WTC11 (cell line): ENCODE measurements at regions not wholly inside any gene's neighbourhood (a gene's known extent, or its start where the extent isn't known, plus 50 kb on each side); places are given as distances from the start of the nearest gene placed in this dataset.

Experiments
- ATAC-seq: fragments of 200-7000 bp; cut with Tn5 transposase; 2 replicates; pipeline ENCODE4 v1.10.0; 2021; ENCODE audit warnings: mild to moderate bottlenecking, moderate library complexity
- CTCF ChIA-PET: fragments of 300-600 bp; sonication (Branson Sonifier 250); formaldehyde crosslinking; loops from one replicate; lab custom pipeline; 2021; ENCODE audit warnings: antibody characterized with exemption; lab: Charles Lee
- POLR2A ChIA-PET: fragments of 350-600 bp; sonication (Branson Sonifier 250); formaldehyde crosslinking; loops from one replicate; lab custom pipeline; 2021; ENCODE audit warnings: antibody characterized with exemption; lab: Charles Lee
- DNase-seq: peaks from one replicate; pipeline ENCODE4 v3.0.0; 2021; ENCODE audit warnings: low spot score
- H3K27ac Mint-ChIP-seq: 2 replicates; pipeline ENCODE4 v1.8.0; 2021; ENCODE audit warnings: mixed read lengths
- H3K27me3 Mint-ChIP-seq: 2 replicates; pipeline ENCODE4 v1.8.0; 2021; ENCODE audit warnings: low read depth, mild to moderate bottlenecking, moderate library complexity, mixed read lengths
- H3K36me3 Mint-ChIP-seq: 2 replicates; pipeline ENCODE4 v1.8.0; 2021; ENCODE audit warnings: mixed read lengths
- H3K4me1 Mint-ChIP-seq: 2 replicates; pipeline ENCODE4 v1.8.0; 2022; ENCODE audit warnings: mixed read lengths
- H3K4me3 Mint-ChIP-seq: 2 replicates; pipeline ENCODE4 v1.8.0; 2021; ENCODE audit warnings: mild to moderate bottlenecking, moderate library complexity, mixed read lengths
- H3K9me3 Mint-ChIP-seq: 2 replicates; pipeline ENCODE4 v1.8.0; 2021; ENCODE audit warnings: mixed read lengths
- ATF1 ChIP-seq: sonication (generic); formaldehyde crosslinking; IDR thresholded peaks from 2 replicates; pipeline ENCODE4 v1.8.1; 2023; ENCODE audit warnings: mild to moderate bottlenecking, moderate library complexity, missing genetic modification reagents
- E2F1 ChIP-seq: sonication (generic); formaldehyde crosslinking; IDR thresholded peaks from 2 replicates; pipeline ENCODE4 v1.8.0; 2022; ENCODE audit warnings: mild to moderate bottlenecking, missing genetic modification reagents
- ELF4 ChIP-seq: sonication (generic); formaldehyde crosslinking; IDR thresholded peaks from 2 replicates; pipeline ENCODE4 v1.8.1; 2022; ENCODE audit warnings: low read depth, mild to moderate bottlenecking, moderate library complexity, missing genetic modification reagents
- ESRRA ChIP-seq: sonication (generic); formaldehyde crosslinking; IDR thresholded peaks from 2 replicates; pipeline ENCODE4 v1.8.1; 2022; ENCODE audit warnings: mild to moderate bottlenecking, missing genetic modification reagents, borderline replicate concordance
- ETV6 ChIP-seq: sonication (generic); formaldehyde crosslinking; IDR thresholded peaks from 2 replicates; pipeline ENCODE4 v1.8.1; 2022; ENCODE audit warnings: mild to moderate bottlenecking, missing genetic modification reagents
- IRF1 ChIP-seq: sonication (generic); formaldehyde crosslinking; IDR thresholded peaks from 2 replicates; pipeline ENCODE4 v1.8.0; 2023; ENCODE audit warnings: missing genetic modification reagents
- JAZF1 ChIP-seq: fragments of 250-450 bp; sonication (Bioruptor Pico); IDR thresholded peaks from 2 replicates; pipeline ENCODE4 v1.9.0; 2021; ENCODE audit warnings: moderate library complexity, mild to moderate bottlenecking, inconsistent platforms
- NFYB ChIP-seq: sonication (generic); formaldehyde crosslinking; conservative IDR thresholded peaks from 2 replicates; pipeline ENCODE4 v1.8.0; 2022; ENCODE audit warnings: low read depth, missing genetic modification reagents
- TEAD1 ChIP-seq: sonication (generic); formaldehyde crosslinking; IDR thresholded peaks from 2 replicates; pipeline ENCODE4 v1.8.0; 2022; ENCODE audit warnings: mild to moderate bottlenecking, missing genetic modification reagents
- USF2 ChIP-seq: sonication (generic); formaldehyde crosslinking; IDR thresholded peaks from 2 replicates; pipeline ENCODE4 v1.8.1; 2023; ENCODE audit warnings: mild to moderate bottlenecking, missing genetic modification reagents, moderate library complexity
- ZNF423 ChIP-seq: fragments of 250-450 bp; sonication (Bioruptor Pico); IDR thresholded peaks from 2 replicates; pipeline ENCODE4 v2.1.2; 2022; ENCODE audit warnings: mild to moderate bottlenecking, moderate library complexity
- ZNF512 ChIP-seq: sonication (generic); formaldehyde crosslinking; IDR thresholded peaks from 2 replicates; pipeline ENCODE4 v1.8.1; 2022; ENCODE audit warnings: missing genetic modification reagents, borderline replicate concordance
- ZNF671 ChIP-seq: fragments of 250-450 bp; sonication (Bioruptor Pico); IDR thresholded peaks from 2 replicates; pipeline ENCODE4 v1.8.0; 2021; ENCODE audit warnings: mild to moderate bottlenecking
- ZSCAN18 ChIP-seq: fragments of 250-450 bp; sonication (Bioruptor Pico); IDR thresholded peaks from 2 replicates; pipeline ENCODE4 v2.1.2; 2022; ENCODE audit warnings: mild to moderate bottlenecking, moderate library complexity
- TF ChIP-seq, protein P1 (sequence below): fragments of 250-450 bp; sonication (Bioruptor Pico); conservative IDR thresholded peaks from 2 replicates; pipeline ENCODE4 v1.9.0; 2021; ENCODE audit warnings: mild to moderate bottlenecking
- TF ChIP-seq, protein P2 (sequence below): sonication (generic); formaldehyde crosslinking; IDR thresholded peaks from 2 replicates; pipeline ENCODE4 v1.8.1; 2023; ENCODE audit warnings: mild to moderate bottlenecking, missing genetic modification reagents
- TF ChIP-seq, protein P3 (sequence below): sonication (generic); formaldehyde crosslinking; conservative IDR thresholded peaks from 2 replicates; pipeline ENCODE4 v1.8.1; 2023; ENCODE audit warnings: mild to moderate bottlenecking, low read depth, missing genetic modification reagents, moderate library complexity
- TF ChIP-seq, protein P4 (sequence below): sonication (generic); formaldehyde crosslinking; IDR thresholded peaks from 2 replicates; pipeline ENCODE4 v1.8.0; 2022; ENCODE audit warnings: mild to moderate bottlenecking, missing genetic modification reagents

- TF ChIP-seq NFYB (CRISPR knock-in tag) (no peak), TEAD1 (CRISPR knock-in tag) (no peak), IRF1 (CRISPR knock-in tag) (no peak), E2F1 (CRISPR knock-in tag) (no peak), ATF1 (CRISPR knock-in tag) (no peak), USF2 (CRISPR knock-in tag) (no peak)
- TF ChIP-seq, all 79 proteins: peak for 0
Measured at GRCh38 chr1:177338376-177338775, 167.6 kb downstream of the BRINP2 start (continued).

GRCh38 chr1:177334903-177335302 is 164.1 kb downstream of the BRINP2 start:
- Mint-ChIP-seq H3K27me3 (no peaks in the 10 kb centered on the region; the same call in 1 of the 2 replicates), H3K4me1 (no peaks in the 10 kb centered on the region), H3K4me3 (no peak overlapping the region), H3K27ac (no peak overlapping the region), H3K9me3 (no peaks in the 10 kb centered on the region), H3K36me3 (no peaks in the 10 kb centered on the region)
- CTCF ChIA-PET: no interaction called here
- ATAC-seq (no peak), DNase-seq (no peak)
- TF ChIP-seq ZNF423 (CRISPR knock-in tag): no peak
- no peak for TF ChIP-seq TEAD1 (CRISPR knock-in tag)
- no peak for TF ChIP-seq ETV6
- TF ChIP-seq ESRRA (CRISPR knock-in tag): no peak
- TF ChIP-seq JAZF1: no peak
- no peak for TF ChIP-seq ZNF512 (CRISPR knock-in tag)
- no peak for TF ChIP-seq ZSCAN18 (CRISPR knock-in tag)
- TF ChIP-seq ZNF671 (CRISPR knock-in tag): no peak
- TF ChIP-seq ELF4 (CRISPR knock-in tag): no peak
- TF ChIP-seq, protein P1, sequence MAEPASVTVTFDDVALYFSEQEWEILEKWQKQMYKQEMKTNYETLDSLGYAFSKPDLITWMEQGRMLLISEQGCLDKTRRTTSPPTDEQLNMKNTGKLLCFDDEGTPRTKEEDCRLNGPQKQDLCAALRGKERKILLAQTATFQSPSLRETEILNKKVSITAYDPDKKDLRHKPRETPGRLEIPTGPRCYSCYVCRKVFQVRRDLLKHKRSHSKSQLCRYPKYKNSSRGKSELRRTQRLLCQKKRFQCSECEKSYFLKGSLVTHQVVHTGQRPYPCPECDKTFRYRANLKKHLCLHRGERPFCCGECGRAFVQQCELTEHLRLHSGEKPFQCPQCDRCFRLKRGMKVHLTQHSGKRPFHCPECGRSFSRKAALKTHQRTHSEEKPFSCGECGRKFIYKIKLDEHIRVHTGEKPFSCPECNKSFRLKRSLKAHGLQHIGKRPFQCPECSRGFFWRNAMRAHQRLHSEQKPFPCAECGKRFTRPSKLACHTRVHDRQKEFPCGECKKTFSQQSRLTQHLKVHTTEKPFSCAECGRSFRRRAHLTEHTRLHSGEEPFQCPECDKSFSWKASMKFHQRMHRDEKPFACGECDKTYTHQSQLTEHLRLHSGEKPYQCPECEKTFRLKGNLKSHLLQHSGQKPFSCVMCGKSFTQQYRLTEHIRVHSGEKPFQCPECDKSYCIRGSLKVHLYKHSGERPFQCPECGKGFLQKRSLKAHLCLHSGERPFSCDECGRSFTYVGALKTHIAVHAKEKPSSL (CRISPR knock-in tag): no peak
- TF ChIP-seq, protein P2, sequence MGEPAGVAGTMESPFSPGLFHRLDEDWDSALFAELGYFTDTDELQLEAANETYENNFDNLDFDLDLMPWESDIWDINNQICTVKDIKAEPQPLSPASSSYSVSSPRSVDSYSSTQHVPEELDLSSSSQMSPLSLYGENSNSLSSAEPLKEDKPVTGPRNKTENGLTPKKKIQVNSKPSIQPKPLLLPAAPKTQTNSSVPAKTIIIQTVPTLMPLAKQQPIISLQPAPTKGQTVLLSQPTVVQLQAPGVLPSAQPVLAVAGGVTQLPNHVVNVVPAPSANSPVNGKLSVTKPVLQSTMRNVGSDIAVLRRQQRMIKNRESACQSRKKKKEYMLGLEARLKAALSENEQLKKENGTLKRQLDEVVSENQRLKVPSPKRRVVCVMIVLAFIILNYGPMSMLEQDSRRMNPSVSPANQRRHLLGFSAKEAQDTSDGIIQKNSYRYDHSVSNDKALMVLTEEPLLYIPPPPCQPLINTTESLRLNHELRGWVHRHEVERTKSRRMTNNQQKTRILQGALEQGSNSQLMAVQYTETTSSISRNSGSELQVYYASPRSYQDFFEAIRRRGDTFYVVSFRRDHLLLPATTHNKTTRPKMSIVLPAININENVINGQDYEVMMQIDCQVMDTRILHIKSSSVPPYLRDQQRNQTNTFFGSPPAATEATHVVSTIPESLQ: no peak
- TF ChIP-seq, protein P3, sequence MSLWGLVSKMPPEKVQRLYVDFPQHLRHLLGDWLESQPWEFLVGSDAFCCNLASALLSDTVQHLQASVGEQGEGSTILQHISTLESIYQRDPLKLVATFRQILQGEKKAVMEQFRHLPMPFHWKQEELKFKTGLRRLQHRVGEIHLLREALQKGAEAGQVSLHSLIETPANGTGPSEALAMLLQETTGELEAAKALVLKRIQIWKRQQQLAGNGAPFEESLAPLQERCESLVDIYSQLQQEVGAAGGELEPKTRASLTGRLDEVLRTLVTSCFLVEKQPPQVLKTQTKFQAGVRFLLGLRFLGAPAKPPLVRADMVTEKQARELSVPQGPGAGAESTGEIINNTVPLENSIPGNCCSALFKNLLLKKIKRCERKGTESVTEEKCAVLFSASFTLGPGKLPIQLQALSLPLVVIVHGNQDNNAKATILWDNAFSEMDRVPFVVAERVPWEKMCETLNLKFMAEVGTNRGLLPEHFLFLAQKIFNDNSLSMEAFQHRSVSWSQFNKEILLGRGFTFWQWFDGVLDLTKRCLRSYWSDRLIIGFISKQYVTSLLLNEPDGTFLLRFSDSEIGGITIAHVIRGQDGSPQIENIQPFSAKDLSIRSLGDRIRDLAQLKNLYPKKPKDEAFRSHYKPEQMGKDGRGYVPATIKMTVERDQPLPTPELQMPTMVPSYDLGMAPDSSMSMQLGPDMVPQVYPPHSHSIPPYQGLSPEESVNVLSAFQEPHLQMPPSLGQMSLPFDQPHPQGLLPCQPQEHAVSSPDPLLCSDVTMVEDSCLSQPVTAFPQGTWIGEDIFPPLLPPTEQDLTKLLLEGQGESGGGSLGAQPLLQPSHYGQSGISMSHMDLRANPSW (CRISPR knock-in tag): no peak
- TF ChIP-seq, protein P4, sequence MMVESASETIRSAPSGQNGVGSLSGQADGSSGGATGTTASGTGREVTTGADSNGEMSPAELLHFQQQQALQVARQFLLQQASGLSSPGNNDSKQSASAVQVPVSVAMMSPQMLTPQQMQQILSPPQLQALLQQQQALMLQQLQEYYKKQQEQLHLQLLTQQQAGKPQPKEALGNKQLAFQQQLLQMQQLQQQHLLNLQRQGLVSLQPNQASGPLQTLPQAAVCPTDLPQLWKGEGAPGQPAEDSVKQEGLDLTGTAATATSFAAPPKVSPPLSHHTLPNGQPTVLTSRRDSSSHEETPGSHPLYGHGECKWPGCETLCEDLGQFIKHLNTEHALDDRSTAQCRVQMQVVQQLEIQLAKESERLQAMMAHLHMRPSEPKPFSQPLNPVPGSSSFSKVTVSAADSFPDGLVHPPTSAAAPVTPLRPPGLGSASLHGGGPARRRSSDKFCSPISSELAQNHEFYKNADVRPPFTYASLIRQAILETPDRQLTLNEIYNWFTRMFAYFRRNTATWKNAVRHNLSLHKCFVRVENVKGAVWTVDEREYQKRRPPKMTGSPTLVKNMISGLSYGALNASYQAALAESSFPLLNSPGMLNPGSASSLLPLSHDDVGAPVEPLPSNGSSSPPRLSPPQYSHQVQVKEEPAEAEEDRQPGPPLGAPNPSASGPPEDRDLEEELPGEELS: no peak
- POLR2A ChIA-PET: no interaction called here
